CD4-positive, alpha-beta memory T cell (primary cell): ENCODE measurements at regions not wholly inside any gene's neighbourhood (a gene's known extent, or its start where the extent isn't known, plus 50 kb on each side); places are given as distances from the start of the nearest gene placed in this dataset.
"Not testable (repeated sequence)": the region's sequence is repeated elsewhere in the genome, so short reads cannot be mapped to it uniquely, and the experiment has no call there.

Source experiments
- CTCF ChIA-PET: fragments of 350-600 bp; sonication (Branson Sonifier 250); formaldehyde crosslinking; loops from one replicate; lab custom pipeline; 2021; ENCODE audit warnings: inconsistent platforms; ENCODE audit not compliant: partially characterized antibody; lab: Charles Lee
- POLR2A ChIA-PET: fragments of 350-600 bp; sonication (Branson Sonifier 250); formaldehyde crosslinking; loops from one replicate; lab custom pipeline; 2021; ENCODE audit not compliant: partially characterized antibody; lab: Charles Lee
- DNase-seq, 5 donors: peaks; one replicate each; pipeline versions ENCODE4 v3.0.0 to v3.0.0-alpha.2; 2020 to 2022; ENCODE audit warnings: mixed read lengths in 1 of 5
- H3K27ac ChIP-seq: one replicate; pipeline ENCODE4 v1.7.0; 2013; ENCODE audit warnings: low read depth, low read length
- H3K27me3 ChIP-seq: 2 replicates; pipeline ENCODE4 v1.7.0; 2013; ENCODE audit warnings: mild to moderate bottlenecking, low read length, moderate library complexity; ENCODE audit not compliant: insufficient read depth
- H3K36me3 ChIP-seq: 2 replicates; pipeline ENCODE4 v1.7.0; 2013; ENCODE audit warnings: mild to moderate bottlenecking, low read length, moderate library complexity; ENCODE audit not compliant: insufficient read depth
- H3K4me1 ChIP-seq: 2 replicates; pipeline ENCODE4 v1.7.0; 2013; ENCODE audit warnings: mild to moderate bottlenecking, low read length, moderate library complexity; ENCODE audit not compliant: insufficient read depth
- H3K4me3 ChIP-seq, 2 donors: one replicate each; pipeline ENCODE4 v1.7.0; 2013; ENCODE audit warnings: low read length in 2 of 2, mild to moderate bottlenecking in 1 of 2
- H3K9me3 ChIP-seq, 2 donors: one replicate each; pipeline ENCODE4 v1.7.0; 2013; ENCODE audit warnings: low read length in 2 of 2, control low read depth in 1 of 2; ENCODE audit not compliant: control insufficient read depth in 1 of 2
- H3K27ac Mint-ChIP-seq, 7 donors: one replicate each; pipeline ENCODE4 v1.8.0; 2020 to 2021; ENCODE audit warnings: mixed read lengths in 7 of 7, mild to moderate bottlenecking in 6 of 7, inconsistent platforms in 3 of 7, moderate library complexity in 3 of 7
- H3K27me3 Mint-ChIP-seq, 2 donors: one replicate each; pipeline ENCODE4 v1.8.0; 2020 to 2021; ENCODE audit warnings: mixed read lengths in 2 of 2
- H3K36me3 Mint-ChIP-seq, 2 donors: one replicate each; pipeline ENCODE4 v1.8.0; 2020 to 2021; ENCODE audit warnings: mixed read lengths in 2 of 2, inconsistent platforms in 1 of 2, mild to moderate bottlenecking in 1 of 2
- H3K4me1 Mint-ChIP-seq, 4 donors: one replicate each; pipeline ENCODE4 v1.8.0; 2020 to 2021; ENCODE audit warnings: mixed read lengths in 4 of 4, mild to moderate bottlenecking in 1 of 4
- H3K4me3 Mint-ChIP-seq, 8 donors: one replicate each; pipeline ENCODE4 v1.8.0; 2020 to 2021; ENCODE audit warnings: mixed read lengths in 8 of 8, mild to moderate bottlenecking in 7 of 8, moderate library complexity in 6 of 8, inconsistent platforms in 3 of 8
- H3K9me3 Mint-ChIP-seq, 8 donors: one replicate each; pipeline ENCODE4 v1.8.0; 2020 to 2021; ENCODE audit warnings: mixed read lengths in 8 of 8, mild to moderate bottlenecking in 5 of 8, inconsistent platforms in 3 of 8, moderate library complexity in 1 of 8
- intact Hi-C: fragments of 100-400 bp; cut with micrococcal nuclease; formaldehyde crosslinking; loops from one replicate; pipeline ENCODE4 v1.15.1; 2023

DNA sequence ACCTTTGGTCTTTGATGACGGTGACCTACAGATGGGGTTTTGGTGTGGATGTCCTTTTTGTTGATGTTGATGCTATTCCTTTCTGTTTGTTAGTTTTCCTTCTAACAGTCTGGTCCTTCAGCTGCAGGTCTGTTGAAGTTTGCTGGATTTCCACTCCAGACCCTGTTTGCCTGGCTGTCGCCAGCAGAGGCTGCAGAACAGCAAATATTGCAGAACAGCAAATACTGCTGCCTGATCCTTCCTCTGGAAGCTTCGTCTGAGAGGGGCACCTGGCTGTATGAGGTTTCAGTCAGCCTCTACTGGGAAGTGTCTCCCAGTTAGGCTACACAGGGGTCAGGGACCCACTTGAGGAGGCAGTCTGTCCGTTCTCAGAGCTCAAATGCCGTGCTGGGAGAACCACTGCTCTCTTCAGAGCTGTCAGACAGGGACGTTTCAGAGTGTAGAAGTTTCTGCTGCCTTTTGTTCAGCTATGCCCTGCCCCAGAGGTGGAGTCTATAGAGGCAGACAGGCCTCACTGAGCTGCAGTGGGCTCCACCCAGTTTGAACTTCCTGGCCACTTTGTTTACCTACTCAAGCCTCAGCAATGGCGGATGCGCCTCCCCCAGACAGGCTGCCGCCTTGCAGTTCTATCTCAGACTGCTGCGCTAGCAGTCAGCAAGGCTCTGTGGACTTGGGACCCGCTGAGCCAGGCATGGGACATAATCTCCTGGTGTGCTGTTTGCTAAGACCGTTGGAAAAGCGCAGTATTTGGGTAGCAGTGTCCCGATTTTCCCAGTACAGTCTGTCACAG lies 156.4 kb upstream of the NR3C2 start:
- DNase-seq, H3K9me3 ChIP-seq, H3K27me3 ChIP-seq, intact Hi-C loops, H3K27me3 Mint-ChIP-seq, H3K4me1 Mint-ChIP-seq, CTCF ChIA-PET, H3K27ac Mint-ChIP-seq, H3K4me3 ChIP-seq, H3K4me3 Mint-ChIP-seq, H3K27ac ChIP-seq, H3K36me3 ChIP-seq, H3K4me1 ChIP-seq, POLR2A ChIA-PET: not testable (repeated sequence)
- Mint-ChIP-seq H3K36me3 (peaks cover 12 to 15% of the 10 kb centered on the region in 2 donors), H3K9me3 (peaks cover 0 to 69% (median 44%) of the 10 kb centered on the region in 8 donors)

DNA sequence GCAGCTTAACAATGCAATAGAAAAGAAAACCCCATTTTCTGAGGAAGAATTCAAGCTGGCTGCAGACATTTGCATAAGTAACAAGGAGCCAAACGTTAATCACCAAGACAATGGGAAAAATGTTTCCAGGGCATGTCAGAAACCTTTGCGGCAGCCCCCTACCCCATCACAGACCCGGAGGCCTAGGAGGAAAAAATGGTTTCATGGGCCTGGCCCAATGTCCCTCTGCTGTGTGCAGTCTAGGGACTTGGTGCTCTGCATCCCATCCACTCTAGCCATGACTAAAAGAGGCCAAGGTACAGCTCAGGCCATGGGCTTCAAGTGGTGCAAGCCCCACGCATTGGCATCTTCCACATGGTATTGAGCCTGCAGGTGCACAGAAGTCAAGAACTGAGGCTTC lies 147.0 kb upstream of the NR3C2 start:
- H3K36me3 Mint-ChIP-seq: peaks cover 0 to 11% of the 10 kb centered on the region in 2 donors
- DNase-seq: no peak
- Histone ChIP-seq H3K27ac (no peak overlapping the region), H3K4me1 (no peaks in the 10 kb centered on the region), H3K27me3 (no peaks in the 10 kb centered on the region), H3K9me3 (no peaks in the 10 kb centered on the region), H3K4me3 (no peak overlapping the region), H3K36me3 (no peaks in the 10 kb centered on the region)
- POLR2A ChIA-PET: no interaction called here
- intact Hi-C loops: no loop called here
- CTCF ChIA-PET: no interaction called here
- no peak overlapping the region for H3K27ac Mint-ChIP-seq
- H3K4me3 Mint-ChIP-seq: no peak overlapping the region
- peaks cover 0 to 9% (median 2%) of the 10 kb centered on the region in 4 donors for H3K4me1 Mint-ChIP-seq
- peaks cover 2 to 49% (median 26%) of the 10 kb centered on the region in 8 donors for H3K9me3 Mint-ChIP-seq
- H3K27me3 Mint-ChIP-seq: no peaks in the 10 kb centered on the region

DNA sequence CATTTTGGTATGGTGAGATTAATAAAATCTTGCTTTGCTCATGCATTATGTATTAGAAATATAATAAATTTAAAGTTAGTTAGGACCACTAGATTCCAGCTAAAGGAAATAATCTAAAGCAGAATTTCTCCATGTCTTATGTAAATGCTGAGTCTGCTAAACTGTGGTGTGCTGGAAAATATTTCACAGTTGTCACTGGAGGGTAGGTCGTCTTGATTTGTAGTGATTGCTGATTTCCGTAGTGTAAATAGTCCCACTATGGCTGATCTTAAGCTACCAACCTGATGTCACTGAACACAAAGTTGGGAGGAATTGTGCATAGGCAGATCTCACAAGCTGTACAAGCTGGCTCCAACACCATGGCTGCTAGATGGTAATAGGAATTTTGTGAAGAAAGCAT lies 133.4 kb upstream of the NR3C2 start:
- H3K27me3 ChIP-seq: no peaks in the 10 kb centered on the region
- H3K36me3 Mint-ChIP-seq: no peaks in the 10 kb centered on the region
- H3K9me3 Mint-ChIP-seq: peaks cover 0 to 4% (median 2%) of the 10 kb centered on the region in 8 donors
- intact Hi-C loops: no loop called here
- no peaks in the 10 kb centered on the region for H3K4me1 ChIP-seq
- no peak overlapping the region for H3K4me3 ChIP-seq
- H3K4me3 Mint-ChIP-seq: no peak overlapping the region
- no peak for DNase-seq
- no peaks in the 10 kb centered on the region for H3K36me3 ChIP-seq
- no peaks in the 10 kb centered on the region for H3K27me3 Mint-ChIP-seq
- no peaks in the 10 kb centered on the region for H3K4me1 Mint-ChIP-seq
- no peaks in the 10 kb centered on the region for H3K9me3 ChIP-seq
- CTCF ChIA-PET: no interaction called here
- no peak overlapping the region for H3K27ac ChIP-seq
- no peak overlapping the region for H3K27ac Mint-ChIP-seq
- POLR2A ChIA-PET: no interaction called here

DNA sequence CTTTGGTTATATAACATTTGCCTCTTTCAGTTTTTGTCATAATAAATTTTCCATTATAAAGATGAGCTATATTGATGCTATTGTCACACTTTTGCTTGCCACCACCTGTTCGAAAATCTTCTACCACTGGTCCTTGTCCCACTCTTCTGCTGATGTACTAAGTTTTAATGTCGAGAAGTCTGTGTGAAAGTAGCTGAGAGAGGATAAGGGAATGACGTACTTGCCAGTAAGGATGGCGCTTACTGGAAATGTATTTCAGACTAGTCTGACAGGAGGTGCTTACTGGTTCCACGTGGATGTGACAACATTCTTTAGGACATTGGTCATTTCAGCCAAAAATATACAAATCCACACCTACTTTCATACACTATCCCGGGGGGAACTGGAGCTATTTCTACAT lies 132.7 kb upstream of the NR3C2 start:
- H3K27ac ChIP-seq: no peak overlapping the region
- Mint-ChIP-seq H3K36me3 (no peaks in the 10 kb centered on the region), H3K9me3 (peaks cover 0 to 8% (median 5%) of the 10 kb centered on the region in 8 donors), H3K4me3 (no peak overlapping the region), H3K27me3 (no peaks in the 10 kb centered on the region), H3K27ac (no peak overlapping the region), H3K4me1 (no peaks in the 10 kb centered on the region)
- DNase-seq: no peak
- no peaks in the 10 kb centered on the region for H3K36me3 ChIP-seq
- no peaks in the 10 kb centered on the region for H3K9me3 ChIP-seq
- intact Hi-C loops: no loop called here
- ChIA-PET POLR2A (no interaction called here), CTCF (no interaction called here)
- H3K4me3 ChIP-seq: no peak overlapping the region
- H3K27me3 ChIP-seq: no peaks in the 10 kb centered on the region
- no peaks in the 10 kb centered on the region for H3K4me1 ChIP-seq

DNA sequence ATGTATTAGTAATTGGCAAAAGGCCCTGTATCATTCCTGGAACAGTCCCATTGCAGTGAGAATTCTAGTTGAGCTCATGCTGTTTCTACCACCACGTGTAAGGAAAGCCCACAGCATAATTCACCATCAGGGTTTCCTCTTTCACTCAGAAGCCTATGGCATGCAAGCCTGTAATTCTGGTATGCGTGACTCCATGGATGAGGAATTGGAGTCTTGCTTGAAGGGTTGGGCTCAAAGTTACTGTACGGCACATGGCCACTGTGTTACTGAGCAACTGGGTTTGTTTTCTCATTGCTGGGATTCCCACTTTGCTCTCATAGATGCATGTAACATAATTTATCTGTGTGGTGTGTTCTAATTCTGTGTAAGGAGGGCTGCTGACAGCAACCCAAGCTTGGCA lies 132.3 kb upstream of the NR3C2 start:
- intact Hi-C loops: no loop called here
- ChIA-PET CTCF (no interaction called here), POLR2A (no interaction called here)
- no peak overlapping the region for H3K27ac ChIP-seq
- no peaks in the 10 kb centered on the region for H3K27me3 Mint-ChIP-seq
- no peaks in the 10 kb centered on the region for H3K36me3 ChIP-seq
- H3K9me3 Mint-ChIP-seq: peaks cover 0 to 12% (median 9%) of the 10 kb centered on the region in 8 donors
- no peaks in the 10 kb centered on the region for H3K4me1 ChIP-seq
- no peak overlapping the region for H3K27ac Mint-ChIP-seq
- no peak for DNase-seq
- no peaks in the 10 kb centered on the region for H3K27me3 ChIP-seq
- no peak overlapping the region for H3K4me3 Mint-ChIP-seq
- no peaks in the 10 kb centered on the region for H3K4me1 Mint-ChIP-seq
- no peak overlapping the region for H3K4me3 ChIP-seq
- no peaks in the 10 kb centered on the region for H3K36me3 Mint-ChIP-seq
- H3K9me3 ChIP-seq: no peaks in the 10 kb centered on the region

DNA sequence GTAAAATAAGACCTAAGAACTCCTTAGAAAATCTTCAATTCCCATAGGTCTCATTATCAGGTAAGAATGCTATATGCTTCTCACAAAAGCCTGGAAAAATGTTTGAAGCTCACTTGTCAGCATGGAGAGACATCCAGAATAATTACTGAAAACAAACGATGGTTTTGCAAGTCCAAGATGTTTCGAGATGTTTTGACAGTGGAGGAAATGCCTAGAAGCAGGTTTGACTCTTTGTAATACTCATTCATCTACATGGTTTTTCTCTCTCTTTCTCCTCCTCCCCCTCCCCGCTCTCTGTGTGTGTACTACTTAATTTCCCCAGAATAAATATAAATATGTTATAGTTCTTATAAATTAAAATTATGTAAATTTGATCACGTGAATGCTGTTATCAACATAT lies 131.9 kb upstream of the NR3C2 start:
- Mint-ChIP-seq H3K4me1 (no peaks in the 10 kb centered on the region), H3K36me3 (peaks cover 0 to 1% of the 10 kb centered on the region in 2 donors), H3K27ac (no peak overlapping the region), H3K27me3 (no peaks in the 10 kb centered on the region), H3K9me3 (peaks cover 0 to 16% (median 12%) of the 10 kb centered on the region in 8 donors), H3K4me3 (no peak overlapping the region)
- no peaks in the 10 kb centered on the region for H3K4me1 ChIP-seq
- H3K27ac ChIP-seq: no peak overlapping the region
- H3K27me3 ChIP-seq: no peaks in the 10 kb centered on the region
- ChIA-PET CTCF (no interaction called here), POLR2A (no interaction called here)
- no peaks in the 10 kb centered on the region for H3K36me3 ChIP-seq
- intact Hi-C loops: no loop called here
- no peak overlapping the region for H3K4me3 ChIP-seq
- no peaks in the 10 kb centered on the region for H3K9me3 ChIP-seq
- no peak for DNase-seq

DNA sequence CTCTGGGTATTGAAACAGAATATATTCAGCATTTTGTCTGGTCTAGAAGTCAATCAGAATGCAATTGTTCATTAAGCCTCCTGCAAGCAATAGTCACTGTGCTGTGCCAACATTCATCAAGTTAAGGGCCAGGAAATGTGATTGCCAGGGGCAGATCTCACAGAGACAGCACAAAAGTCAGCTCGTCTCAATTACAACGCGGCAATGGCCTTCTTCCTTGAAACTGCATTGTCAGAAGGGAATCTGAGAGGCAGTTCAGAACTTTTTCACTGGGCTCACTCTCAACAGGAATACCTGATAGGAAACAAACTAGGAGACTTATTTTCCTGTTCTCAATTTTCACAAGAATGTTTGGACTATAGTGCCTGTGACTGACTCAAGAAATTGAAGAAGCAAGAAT lies 131.1 kb upstream of the NR3C2 start:
- no peak overlapping the region for H3K4me3 ChIP-seq
- H3K36me3 Mint-ChIP-seq: peaks cover 0 to 4% of the 10 kb centered on the region in 2 donors
- CTCF ChIA-PET: no interaction called here
- no peaks in the 10 kb centered on the region for H3K9me3 ChIP-seq
- no peak overlapping the region for H3K27ac Mint-ChIP-seq
- no peaks in the 10 kb centered on the region for H3K27me3 ChIP-seq
- POLR2A ChIA-PET: no interaction called here
- H3K27me3 Mint-ChIP-seq: no peaks in the 10 kb centered on the region
- peaks cover 0 to 23% (median 17%) of the 10 kb centered on the region in 8 donors for H3K9me3 Mint-ChIP-seq
- H3K4me1 Mint-ChIP-seq: no peaks in the 10 kb centered on the region
- no peak overlapping the region for H3K27ac ChIP-seq
- H3K4me1 ChIP-seq: no peaks in the 10 kb centered on the region
- H3K36me3 ChIP-seq: no peaks in the 10 kb centered on the region
- no peak for DNase-seq
- no peak overlapping the region for H3K4me3 Mint-ChIP-seq
- intact Hi-C loops: no loop called here
